ENCODE measurements at regions not wholly inside any gene's neighbourhood (a gene's known extent, or its start where the extent isn't known, plus 50 kb on each side); places are given as distances from the start of the nearest gene placed in this dataset.

DNA sequence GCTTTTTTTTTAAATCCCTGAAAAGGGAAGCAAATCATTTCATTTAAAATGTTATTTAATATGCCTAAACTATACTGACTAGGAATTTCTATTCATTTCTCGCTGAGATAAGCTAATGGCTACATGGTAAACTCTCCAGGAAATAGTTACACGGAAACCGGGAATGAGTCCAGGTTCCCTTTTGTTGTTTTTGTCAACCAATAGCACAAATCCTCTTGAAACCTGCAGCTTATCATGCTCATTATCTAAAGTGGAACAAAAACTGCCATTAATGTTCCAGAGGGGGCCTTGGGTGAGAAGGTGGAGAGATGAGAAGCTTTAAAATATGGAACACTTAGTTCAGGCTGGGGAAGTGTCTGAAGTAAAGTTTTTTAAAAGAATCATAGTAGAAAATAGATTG lies 113.5 kb upstream of the ALCAM start:
- no peak overlapping the region for H3K27ac ChIP-seq
- TF ChIP-seq CTCF (conservative IDR thresholded peaks at IDR 0.05; ENCODE audit: low read depth) = no peak
- POLR2A ChIA-PET (ENCODE audit: low non-redundant PET) = no interaction called here
- CTCF ChIA-PET = no interaction called here
- no peak for DNase-seq (ENCODE audit: low spot score)

GRCh38 chr3:105254154-105254553 lies 112.6 kb upstream of the ALCAM start:
- DNase-seq (ENCODE audit: low spot score) = no peak
- POLR2A ChIA-PET (ENCODE audit: low non-redundant PET) = no interaction called here
- CTCF ChIA-PET = no interaction called here
- no peak overlapping the region for H3K27ac ChIP-seq
- TF ChIP-seq CTCF (conservative IDR thresholded peaks at IDR 0.05; ENCODE audit: low read depth) = no peak

DNA sequence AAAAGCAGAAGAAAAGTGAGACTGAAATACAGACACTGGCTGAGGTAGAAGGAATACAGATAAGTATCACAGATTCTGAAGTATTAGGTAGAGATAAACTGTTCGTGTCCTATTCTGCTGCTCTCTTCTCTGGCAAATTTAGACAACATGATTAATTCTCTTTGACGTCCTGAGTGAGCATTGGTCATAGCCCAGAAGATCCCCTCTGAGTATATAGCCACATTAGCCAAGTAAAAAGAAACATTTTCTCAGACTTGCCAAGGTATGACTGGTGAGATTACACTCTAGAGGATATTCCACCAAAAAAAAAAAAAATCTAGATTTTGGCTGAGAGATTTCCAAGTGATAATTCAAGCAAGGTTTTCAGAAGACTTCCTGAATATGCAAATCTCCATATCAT lies 111.4 kb upstream of the ALCAM start:
- no peak for TF ChIP-seq CTCF (conservative IDR thresholded peaks at IDR 0.05; ENCODE audit: low read depth)
- DNase-seq (ENCODE audit: low spot score) = no peak
- CTCF ChIA-PET = no interaction called here
- POLR2A ChIA-PET (ENCODE audit: low non-redundant PET) = no interaction called here
- H3K27ac ChIP-seq = no peak overlapping the region

DNA sequence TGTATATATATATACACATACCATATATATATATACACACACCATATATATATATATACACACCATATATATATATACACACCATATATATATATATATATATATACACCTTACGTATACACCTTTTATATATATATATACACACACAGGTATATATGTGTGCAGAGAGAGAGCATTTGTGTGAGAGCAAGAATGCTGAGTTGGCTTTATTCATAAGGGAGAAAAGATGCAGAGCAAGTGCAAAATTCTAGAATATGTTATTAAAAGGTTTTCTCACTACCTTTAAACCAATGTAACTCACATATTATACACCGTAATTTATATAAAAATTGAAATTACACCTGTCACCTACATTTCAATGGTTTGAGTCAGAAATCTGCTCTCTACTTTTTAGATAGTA lies 107.2 kb upstream of the ALCAM start:
- TF ChIP-seq CTCF (conservative IDR thresholded peaks at IDR 0.05; ENCODE audit: low read depth) = no peak
- no peak overlapping the region for H3K27ac ChIP-seq
- CTCF ChIA-PET = no interaction called here
- POLR2A ChIA-PET (ENCODE audit: low non-redundant PET) = no interaction called here
- no peak for DNase-seq (ENCODE audit: low spot score)

DNA sequence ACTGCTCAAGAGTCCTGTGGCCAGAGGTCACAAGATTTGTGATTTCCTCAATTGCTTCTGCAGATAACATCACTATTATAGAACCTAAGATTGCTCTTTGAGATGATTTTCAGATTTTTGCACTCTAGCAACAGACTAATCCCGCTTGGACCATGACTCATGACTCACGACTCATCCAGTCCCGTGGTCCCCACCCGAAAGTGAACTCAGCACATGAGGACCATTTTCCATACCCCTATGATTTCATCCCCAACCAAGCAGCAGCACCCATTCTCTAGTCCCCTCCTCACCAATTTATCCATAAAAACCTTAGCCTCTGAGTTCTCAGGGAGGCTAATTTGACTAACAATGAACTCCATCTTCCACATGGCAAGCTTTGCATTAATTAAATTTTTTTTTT lies 106.3 kb upstream of the ALCAM start:
- TF ChIP-seq CTCF (conservative IDR thresholded peaks at IDR 0.05; ENCODE audit: low read depth) = no peak
- ChIA-PET POLR2A (ENCODE audit: low non-redundant PET) (no interaction called here), CTCF (interaction anchor here (0.6 kb wide), 1 partner anchor 27 kb away, joined by 3 read pairs; no protein-coding TSS in a partner anchor)
- no peak overlapping the region for H3K27ac ChIP-seq
- DNase-seq (ENCODE audit: low spot score) = no peak

DNA sequence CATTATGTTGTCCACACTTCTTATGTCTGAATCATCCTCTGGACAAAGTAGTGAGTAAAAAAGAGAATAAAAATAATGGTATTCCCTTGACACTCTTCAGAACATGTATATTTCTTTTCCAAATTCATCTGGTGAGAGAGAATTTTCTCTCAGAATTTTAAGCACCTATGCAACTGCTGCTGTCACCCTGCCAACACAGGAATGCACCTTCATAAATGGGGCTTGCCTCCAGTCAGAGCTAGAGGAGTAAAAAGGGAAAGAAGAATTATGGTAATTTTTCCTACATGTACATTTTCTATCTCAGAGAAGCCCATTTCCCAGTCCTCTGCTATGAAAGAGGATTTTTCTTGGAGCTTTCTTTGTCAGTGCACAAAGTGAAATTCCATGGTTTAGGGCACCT lies 92.2 kb upstream of the ALCAM start:
- TF ChIP-seq CTCF (conservative IDR thresholded peaks at IDR 0.05; ENCODE audit: low read depth) = no peak
- H3K27ac ChIP-seq = no peak overlapping the region
- DNase-seq (ENCODE audit: low spot score) = no peak
- CTCF ChIA-PET = interaction anchor here (0.6 kb wide), 1 partner anchor 471 kb away, joined by 3 read pairs; no protein-coding TSS in a partner anchor
- POLR2A ChIA-PET (ENCODE audit: low non-redundant PET) = no interaction called here

- H3K27ac ChIP-seq = no peak overlapping the region
- no peak for TF ChIP-seq CTCF (conservative IDR thresholded peaks at IDR 0.05; ENCODE audit: low read depth)
- POLR2A ChIA-PET (ENCODE audit: low non-redundant PET) = no interaction called here
- CTCF ChIA-PET = no interaction called here
- peak; percentile 24 for DNase-seq (ENCODE audit: low spot score)
Measured at GRCh38 chr3:105274958-105275357, 91.8 kb upstream of the ALCAM start.
